Stimulated activated CD4-positive, alpha-beta T cell treated with anti-CD3 and anti-CD28 coated beads, Interleukin-12 subunit alpha, Interleukin-12 subunit beta, amount 100 ng/mL, for 24 hours (primary cell): ENCODE measurements at regions not wholly inside any gene's neighbourhood (a gene's known extent, or its start where the extent isn't known, plus 50 kb on each side); places are given as distances from the start of the nearest gene placed in this dataset.
"Not testable (repeated sequence)": the region's sequence is repeated elsewhere in the genome, so short reads cannot be mapped to it uniquely, and the experiment has no call there.

Experiments
- DNase-seq, 2 experiments: peaks; one replicate each; pipeline ENCODE4 v3.0.0-alpha.2; 2020; ENCODE audit warnings: low read depth in 2 of 2

DNA sequence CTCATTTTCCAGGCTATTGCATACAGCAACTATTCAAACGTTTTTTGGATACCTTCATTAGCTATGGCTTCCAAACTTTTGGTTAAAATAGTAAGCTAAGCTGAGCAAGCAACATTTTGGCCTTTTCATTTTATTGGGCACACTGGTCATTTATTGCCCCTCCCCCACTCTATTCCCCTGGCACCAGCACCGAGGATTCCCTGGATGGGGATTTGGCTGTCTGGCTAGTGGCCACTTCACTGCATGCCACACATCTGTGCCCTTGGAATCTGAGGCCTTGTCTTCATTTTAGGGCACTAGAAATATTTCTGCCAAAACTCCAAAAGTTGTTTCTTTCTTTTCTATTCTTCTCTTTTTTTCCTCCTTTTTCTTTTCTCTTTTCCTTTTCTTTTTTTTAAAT lies 980.7 kb downstream of the LTN1 start:
- not testable (repeated sequence) for DNase-seq

DNA sequence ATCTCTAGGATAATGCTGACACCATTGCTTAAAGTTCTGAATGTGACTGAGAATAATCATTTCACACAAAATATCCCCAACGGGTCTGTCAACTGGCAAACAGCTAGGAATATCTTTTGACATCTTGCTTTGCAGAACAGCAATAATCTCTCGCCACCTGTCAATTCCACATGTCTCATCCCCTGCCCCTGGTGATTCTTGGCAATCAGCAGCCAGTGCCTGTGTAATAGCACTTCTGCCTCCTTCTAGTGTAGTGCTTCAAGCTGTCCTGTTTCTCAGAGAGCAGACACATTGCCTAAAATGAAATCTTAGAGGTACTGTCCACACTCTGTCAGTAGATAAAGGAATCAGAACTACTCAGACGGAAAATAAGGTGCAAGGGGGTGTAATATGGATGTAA lies 984.4 kb downstream of the LTN1 start:
- not testable (repeated sequence) for DNase-seq

DNA sequence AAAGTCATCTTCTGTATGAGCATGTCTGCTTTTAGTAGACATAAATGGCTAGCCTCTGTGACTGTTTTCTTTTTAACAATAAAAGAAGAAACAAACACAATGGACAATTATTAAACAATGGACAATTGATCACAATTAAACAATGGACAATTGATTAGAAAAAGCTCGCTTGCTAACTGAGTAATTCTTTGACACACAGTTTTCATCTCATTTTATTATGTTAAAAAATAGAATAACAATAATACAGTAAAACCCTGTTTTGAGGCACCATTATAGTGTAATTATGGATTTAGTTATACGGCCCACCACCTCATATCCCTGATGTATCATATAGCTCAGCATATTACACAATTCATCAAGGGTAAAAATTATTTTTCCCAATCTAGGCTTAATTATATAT lies 989.0 kb downstream of the LTN1 start:
- not testable (repeated sequence) for DNase-seq

DNA sequence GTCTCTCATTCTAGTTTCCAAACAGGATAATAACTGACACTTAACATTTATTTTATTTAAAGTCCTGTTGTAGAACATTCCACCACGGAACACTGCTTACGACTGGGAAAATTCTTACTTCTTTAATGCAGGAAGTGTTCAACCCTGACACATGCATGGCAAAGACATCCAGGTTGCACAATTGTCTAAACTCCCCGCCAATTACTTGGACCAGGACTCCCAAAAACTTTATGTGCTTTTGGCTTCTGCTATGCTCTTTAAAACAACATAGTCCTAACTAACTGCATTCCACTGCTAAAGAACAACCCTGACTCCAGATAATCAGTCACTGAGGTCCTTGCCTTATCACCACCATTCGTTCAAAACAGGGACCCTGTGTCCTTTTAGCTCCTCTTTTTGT lies 995.8 kb downstream of the LTN1 start:
- DNase-seq = not testable (repeated sequence)

DNA sequence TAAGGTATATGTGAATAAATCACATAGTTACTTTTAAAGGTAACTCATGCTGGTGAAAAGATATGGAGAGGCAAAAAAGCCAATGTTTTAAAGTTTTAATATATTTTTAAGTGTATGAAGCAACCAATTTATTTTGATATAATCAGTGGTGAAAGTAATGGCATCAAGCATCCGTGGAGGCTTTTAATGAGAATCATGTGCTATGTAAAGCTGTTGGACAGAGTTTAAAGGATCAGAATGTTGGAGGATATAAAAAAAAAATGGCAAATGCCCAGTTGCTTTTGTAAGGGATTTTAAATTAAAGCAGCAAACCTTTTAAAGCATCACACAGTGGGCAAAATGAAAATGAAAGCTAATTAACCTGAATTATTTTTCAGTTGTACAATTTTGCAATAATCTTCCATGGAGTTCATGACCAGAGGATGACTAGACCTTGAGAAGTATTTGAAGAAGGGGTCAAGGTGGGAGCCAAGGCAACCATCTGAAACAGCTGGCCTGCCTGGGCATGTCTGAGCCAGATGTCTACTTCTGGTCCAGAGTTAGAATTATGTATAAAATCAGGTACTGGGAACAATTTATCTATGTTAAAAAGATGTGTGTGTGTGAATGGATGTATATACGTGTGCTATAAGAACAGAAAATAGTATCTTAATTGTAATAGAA lies 1007.9 kb downstream of the LTN1 start:
- DNase-seq = not testable (repeated sequence)

DNA sequence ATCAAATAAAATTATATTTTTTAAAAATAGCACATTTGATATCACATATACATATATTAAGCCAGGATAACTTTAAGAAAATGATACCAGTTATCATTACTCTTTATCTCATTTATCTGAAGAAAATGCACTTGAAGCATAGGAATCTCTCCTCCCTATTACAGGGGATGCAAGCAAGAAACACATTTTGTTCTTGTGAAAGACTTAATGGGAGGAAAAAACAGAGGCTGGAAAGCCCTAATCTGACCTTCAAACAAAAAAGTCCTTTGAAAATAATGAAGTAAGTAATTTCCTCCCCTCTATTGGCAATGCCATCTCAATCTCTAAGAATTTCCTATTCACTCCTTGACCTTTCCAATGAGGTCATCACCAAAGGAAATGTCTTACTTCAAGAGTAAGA lies 1012.6 kb upstream of the ADAMTS5 start:
- not testable (repeated sequence) for DNase-seq

DNA sequence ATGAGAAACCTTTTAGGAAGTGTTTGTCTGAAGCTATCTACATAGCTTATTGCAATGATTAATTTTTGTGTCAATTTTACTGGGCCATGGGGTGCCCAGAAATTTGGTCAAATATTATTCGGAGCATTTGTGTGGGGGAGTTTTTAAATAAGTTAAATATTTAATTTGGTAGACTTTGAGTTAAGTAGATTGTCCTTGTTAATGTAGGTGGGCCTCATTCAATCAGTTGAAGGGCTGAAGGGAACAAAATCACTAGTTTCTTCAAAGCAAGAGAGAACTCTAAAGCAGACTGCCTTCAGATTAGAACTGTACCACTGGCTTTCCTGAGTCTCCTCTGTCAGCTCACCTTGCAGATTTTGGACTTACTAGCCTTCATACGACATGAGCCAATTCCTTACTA lies 1008.6 kb upstream of the ADAMTS5 start:
- DNase-seq = no peak

DNA sequence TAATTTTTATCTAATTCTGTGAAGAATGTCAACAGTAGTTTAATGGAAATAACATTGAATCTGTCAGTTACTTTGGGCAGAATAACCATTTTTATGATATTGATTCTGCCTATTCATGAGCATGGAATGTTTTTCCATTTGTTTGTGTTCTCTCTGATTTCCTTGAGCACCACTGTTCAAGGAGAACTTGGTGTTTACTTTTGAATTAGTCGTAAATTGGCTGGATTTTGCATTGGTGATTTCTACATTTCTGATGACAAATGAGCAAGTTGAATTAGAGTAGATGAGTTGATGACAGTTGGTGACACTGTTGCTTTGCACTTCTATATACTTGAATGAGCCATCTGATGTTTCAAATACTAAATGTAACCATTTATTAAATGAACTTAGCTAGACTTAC lies 1007.3 kb upstream of the ADAMTS5 start:
- DNase-seq = not testable (repeated sequence)

DNA sequence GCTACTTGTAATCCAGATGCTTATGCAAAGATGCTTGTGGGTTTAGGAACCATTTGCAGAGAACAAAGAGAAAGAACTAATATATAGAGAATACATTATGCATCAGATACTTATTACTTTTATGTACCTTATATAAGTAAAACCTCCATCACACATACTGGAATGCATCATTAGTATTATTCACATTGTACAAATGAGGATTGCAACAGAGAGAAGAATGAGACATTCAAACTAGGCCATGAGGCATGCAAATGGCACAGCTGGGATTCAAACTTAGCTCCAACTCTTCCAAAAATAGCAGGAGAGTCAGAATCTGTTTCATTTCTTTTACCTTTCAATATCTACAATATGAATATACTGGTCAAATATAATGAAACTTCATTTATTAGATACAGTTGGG lies 1001.4 kb upstream of the ADAMTS5 start:
- not testable (repeated sequence) for DNase-seq

DNA sequence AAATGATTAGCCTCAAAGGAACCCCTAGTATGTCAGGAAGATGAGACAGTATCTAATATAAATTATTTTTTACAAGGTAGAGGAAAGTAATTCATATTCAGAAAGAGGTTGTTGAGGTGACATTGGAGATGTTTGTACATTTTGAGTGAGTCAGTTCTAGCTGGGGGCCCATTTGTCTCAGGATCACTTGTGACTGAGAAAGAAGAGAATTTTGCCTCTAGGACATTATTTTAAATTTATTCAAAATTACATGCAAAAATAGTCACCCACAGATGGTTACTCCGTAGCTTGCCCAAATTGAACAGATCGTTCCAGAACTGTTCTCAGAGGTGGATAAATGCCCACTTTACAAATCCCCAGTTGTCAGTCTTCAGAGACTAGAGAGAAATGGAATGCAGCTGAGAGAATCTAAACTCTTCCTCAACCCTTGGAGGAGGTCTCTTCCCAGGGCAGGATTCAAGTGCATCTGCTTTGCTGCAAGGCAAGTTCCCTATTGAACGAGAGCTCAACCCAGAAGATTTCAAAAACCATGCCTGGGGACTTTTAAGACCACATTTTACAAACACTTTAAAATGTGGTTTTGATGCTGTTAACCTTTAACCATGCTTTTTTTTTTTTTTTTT lies 987.8 kb upstream of the ADAMTS5 start:
- no peak for DNase-seq

DNA sequence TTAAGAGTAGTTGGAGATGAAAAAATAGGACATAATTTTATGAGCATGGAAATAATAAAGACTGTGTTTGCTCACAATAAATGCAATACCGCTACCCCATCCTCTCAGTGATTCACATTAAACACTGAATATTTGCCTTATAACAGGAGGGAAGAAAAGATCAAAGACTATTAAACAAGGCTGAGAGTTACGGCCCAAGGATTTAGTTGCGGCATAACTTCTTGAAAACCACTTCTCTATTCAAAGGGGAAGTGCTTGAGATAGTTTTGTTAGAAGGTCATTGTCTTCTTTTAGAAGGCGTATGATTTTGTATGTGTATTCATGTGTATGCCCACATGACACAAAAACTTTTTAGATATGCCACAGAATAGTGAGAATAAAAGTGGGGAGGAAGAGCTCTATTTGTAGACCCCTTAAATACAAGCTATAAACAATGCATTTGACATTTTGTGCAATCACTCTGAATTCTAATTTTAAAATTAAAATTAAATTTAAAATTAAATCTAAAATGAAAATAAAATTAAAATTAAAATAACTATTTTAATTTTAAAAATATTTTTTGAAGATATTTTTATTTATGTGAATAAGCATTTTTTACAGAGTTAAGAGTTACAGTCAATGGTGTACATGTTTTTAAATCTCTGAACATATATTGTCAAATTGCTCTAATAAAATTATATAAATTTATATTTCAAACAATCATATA lies 986.6 kb upstream of the ADAMTS5 start:
- DNase-seq = no peak

DNA sequence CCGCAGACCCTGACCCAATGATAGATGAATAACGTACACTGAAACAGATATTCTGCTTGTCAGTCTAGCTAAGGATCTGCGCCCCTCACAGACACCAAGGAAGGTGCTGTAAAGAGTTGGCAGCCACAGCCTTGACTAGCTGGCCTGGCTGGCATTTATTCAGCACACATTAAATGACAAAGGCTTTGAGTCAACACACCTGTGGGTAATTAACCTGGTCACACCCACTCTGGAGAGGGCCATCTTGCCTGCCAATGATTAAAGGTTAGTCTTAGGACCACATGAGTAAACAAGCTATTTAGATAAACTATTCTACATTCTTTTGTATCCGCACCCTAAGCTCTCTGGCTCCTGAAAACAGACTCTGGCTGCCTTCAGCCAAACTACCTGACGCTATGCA lies 982.2 kb upstream of the ADAMTS5 start:
- DNase-seq = not testable (repeated sequence)

DNA sequence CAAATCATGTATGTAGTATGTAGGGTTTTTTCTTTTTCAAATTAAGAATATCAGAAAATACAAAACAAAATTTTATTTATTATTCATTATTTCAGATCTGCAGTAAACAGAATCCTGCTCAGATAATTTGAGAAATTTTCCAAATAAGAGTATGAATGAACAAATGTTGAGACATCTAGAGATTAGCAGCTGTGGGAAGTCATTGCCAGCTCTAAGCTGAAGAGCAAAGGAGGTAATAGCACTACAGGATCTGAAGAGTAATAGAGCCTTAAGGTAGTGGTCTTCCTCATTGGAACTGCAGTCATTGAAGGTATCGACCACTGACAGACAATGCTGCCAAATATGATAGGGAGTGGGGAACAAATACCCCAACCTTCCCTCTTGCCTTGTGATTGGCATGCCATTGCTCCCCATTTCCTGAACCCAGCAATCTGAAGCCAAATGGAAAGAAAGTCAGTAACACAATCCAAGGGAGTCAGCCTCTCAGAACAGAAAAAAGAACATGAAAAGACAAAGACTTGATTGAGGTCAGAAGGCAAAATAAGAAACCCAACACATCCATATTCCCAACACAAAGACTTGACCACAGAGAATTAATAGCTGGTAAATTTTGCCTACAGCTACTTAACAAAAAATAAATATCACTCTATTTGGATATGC lies 963.4 kb upstream of the ADAMTS5 start:
- not testable (repeated sequence) for DNase-seq

DNA sequence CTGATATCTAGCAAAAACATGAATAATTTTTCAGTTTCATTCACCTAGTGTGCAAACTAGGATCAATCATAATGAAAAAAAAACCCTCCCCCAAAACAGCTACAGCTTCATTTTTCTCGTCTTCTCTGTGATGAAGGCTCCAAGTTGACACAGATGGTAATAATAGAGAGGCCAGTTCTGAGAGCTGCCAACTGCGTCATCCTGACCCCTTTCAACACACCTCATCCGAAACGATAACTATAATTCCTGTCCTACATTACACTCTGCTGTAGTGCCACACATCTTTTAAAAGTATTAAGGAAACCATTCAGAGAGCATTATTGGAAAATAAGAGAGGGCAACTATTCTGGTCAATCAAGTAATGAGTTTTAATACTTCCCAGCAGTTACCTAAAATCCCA lies 962.3 kb upstream of the ADAMTS5 start:
- not testable (repeated sequence) for DNase-seq

DNA sequence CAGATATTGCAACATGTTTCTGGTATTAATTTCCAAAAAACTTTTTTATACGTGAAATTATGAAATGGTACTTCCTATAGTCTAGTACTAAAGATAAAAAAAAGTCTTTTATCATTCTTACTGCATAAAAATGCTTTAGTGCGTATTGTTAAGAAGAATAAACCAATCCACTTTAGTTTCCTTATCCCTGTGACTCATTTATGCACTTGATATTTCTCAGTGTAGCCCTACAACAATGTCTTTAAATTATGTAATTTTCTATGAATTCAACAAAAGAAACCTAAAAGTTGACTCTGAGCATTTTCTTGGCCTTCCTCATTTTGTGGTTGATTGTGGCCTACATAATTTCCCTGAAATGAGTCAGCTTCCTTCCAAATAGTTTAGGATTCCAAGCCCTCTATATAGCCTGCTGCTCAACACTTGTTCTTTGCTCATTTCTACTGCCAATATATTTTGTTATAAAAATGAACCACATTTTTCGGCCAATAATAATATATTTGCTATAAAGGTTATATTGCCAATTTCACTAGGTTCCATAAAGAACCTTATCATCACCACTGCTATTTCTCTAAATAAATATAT lies 961.7 kb upstream of the ADAMTS5 start:
- not testable (repeated sequence) for DNase-seq

DNA sequence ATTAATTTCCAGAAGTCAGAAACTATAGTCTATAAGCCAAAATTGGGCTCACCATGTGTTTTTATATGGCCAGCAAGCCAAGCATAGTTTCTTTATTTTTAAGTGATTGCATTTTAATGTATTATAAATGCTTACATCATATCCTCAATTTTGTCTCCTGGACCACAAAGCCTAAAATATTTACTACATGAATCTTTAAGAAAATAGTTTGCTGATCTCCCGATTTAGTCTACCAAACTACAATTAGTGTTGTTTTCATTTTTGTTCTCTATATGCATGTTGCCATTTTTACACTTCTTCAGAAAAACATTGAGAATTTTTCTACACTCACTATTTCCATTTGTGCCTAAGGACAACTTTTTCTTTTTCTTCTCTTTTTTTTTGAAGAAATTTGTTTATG lies 954.5 kb upstream of the ADAMTS5 start:
- DNase-seq = not testable (repeated sequence)

DNA sequence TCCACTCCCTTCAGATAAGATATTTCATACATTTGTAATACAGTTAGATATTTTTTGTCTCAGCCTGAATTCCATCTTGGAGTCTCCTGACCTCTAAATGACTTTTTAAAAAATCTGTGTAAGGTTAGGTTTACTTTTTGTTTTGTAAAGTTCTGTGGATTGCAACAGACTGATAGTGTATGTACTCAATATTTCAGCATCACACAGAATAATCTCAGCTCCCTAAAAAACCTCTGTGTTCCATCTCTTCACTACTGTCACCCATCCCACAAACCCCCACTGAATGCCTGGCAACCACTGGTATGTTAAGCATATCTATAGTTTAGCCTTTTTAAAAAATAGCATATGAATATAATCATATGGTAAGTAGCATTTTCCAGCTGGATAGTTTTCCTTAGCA lies 951.1 kb upstream of the ADAMTS5 start:
- DNase-seq = not testable (repeated sequence)

DNA sequence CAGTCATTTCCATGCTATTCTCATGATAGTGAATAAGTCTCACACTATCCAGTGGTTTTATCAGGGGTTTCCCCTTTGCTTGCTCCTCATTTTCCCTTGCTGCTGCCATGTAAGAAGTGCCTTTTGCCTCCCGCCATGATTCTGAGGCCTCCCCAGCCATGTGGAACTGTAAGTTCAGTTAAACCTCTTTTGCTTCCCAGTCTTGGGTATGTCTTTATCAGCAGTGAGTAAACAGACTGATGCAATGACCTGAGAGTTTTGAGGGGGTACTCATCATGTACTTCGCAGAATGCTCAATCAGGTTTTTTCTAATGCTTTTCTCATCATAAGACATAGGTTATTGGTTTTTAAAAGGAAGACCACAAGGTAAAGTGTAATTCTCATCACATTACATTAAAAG lies 949.4 kb upstream of the ADAMTS5 start:
- DNase-seq = not testable (repeated sequence)

DNA sequence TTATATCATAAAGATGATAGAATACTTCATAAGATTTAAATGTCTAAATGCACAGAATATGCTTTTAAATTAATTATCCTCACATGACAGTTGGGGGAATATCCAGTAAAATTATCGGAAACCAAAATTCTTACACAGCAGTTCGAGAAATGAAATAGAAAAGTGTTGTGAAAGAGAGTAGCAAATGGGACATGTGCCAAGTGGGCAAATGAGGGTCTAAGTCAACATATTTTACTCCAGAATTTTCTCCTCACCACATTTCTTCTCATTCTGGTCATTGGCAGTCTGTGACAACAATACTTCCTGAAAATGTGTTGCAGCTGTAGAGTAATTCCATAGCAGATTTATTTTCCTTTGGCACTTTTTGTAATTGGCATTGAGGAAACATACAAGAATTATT lies 945.2 kb upstream of the ADAMTS5 start:
- DNase-seq = not testable (repeated sequence)

DNA sequence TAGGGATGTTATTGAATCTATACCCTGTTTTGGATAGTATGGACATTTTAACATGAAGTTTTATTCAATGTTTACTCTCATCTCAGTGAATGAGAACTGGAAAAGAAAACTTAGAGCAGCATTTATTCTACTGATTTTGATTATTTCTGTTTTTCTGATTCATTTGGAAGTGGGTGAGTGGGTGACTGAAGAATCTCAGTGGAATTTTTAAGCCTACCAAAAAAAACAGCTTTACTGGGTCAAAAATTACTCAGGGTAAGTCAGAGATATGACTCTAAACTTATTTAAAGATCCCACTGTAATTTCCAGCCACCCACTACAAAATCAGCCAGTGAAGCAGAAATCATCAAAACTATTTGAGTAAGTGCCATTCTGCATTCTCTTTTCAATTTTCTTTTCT lies 942.6 kb upstream of the ADAMTS5 start:
- DNase-seq = not testable (repeated sequence)

DNA sequence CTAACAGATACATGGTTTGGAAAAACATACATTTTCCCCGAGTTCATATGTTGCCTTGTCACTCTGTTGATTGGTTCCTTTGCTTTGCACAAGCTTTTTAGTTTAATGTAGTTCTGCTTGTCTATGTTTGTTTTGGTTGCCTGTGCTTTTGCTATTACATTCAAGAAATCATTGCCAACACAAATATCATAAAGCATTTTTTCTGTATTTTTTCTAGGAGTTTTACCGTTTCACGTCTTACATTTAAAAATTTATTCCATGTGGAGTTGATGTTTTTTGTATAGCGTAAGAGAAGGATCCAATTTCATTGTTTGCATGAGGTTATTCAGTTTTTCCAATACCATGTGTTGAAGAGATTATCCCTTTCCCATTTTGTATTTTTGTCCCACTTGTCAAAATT lies 941.9 kb upstream of the ADAMTS5 start:
- not testable (repeated sequence) for DNase-seq

DNA sequence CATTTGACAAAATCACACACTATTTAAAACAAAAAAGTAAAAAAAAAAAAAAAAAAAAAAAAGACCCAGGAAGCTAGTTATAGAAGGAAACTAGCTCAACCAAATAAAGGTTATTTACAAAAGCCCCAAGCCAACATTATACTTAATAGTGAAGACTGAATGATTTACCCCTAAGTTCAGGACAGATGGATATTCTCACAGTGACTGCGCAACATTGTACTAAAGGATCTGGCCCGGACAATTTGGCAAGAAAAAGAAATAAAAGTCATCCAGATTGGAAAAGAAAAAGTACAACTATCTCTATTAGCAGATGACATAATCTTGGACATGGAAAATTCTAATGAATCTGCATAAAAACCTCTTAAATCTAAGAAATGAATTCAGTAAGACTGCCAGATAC lies 936.0 kb upstream of the ADAMTS5 start:
- not testable (repeated sequence) for DNase-seq
